ENCODE measurements at regions not wholly inside any gene's neighbourhood (a gene's known extent, or its start where the extent isn't known, plus 50 kb on each side); places are given as distances from the start of the nearest gene placed in this dataset.

DNA sequence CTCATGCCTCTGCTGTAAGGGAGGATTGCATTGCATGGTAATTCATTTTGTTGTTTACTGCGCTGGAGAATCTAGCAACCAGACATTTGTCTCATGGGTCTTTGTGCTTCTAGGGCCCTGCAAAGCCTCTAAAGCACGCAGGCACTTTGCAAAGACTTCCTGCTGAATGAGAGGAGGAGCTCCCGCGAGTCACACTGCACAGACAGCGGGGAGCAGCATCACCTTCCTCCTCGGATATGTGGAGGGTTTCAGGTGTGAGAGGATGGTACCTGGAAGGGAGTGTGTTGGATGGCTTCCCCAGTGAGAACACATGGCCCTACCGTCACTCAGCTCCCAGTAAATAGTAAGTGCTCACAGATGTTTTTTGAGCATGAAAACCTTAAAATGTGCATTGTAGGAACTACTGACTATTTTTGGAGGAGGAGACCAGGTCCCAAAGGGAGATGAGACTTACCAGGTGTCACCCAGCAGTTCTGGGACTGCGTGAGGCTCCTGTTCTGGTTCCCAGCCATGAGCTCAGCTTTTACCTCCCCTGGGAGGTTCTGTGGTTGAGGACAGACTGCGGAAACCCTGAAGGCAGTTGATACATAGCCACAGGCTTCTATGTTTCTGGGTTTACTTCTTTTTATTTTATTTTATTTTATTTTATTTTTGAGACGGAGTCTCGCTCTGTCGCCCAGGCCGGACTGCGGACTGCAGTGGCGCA, 278.0 kb downstream of the FGF9 start:
- intact Hi-C loops (cut with DNase I): no loop called here
- no peak for DNase-seq

DNA sequence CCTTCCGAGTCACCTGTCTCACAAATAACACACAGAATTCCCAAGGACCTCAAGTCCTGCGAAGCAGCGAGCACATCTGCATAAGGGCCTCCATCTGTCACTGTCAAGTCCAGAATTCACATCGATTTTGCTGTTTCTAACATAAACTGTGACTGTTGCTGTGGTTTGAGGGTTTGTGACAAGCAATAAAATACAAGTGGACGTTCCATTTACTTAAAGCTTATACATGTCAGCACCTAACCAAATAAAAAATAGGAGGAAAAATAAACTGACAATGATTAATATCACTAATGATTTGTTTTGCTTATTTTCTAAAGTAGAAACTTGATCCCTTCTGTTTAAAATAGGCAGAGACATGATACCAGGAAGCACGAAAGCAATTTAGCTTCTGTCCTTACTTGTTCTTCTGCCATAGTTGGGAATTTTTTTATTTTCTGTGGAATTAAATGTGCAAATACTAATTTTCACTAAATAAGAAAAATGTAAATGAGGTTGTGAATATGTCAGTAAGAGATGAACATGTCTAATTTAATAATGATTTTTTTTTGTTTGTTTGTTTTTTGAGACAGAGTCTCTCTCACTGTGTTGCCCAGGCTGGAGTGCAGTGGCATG, 279.1 kb downstream of the FGF9 start:
- intact Hi-C loops (cut with DNase I): no loop called here
- DNase-seq: no peak

DNA sequence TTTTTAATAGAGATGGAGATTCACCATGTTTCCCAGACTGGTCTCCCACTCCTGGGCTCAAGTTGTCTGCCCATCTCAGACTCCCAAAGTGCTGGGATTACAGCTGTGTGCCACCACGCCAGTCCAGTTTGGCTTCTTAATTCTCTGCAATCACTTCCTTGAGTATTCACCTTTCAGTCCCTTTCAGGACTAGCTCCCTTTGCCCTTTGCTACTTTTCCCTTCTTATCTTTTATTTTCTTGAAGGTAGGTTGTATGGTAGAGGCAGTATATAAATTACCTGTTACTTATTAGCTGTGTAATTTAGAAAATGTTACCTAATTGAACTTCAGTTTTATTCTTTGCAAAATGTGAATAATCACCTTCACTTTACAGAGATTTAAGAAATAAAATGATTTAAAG, 285.8 kb downstream of the FGF9 start:
- intact Hi-C loops (cut with DNase I): no loop called here
- DNase-seq: no peak

DNA sequence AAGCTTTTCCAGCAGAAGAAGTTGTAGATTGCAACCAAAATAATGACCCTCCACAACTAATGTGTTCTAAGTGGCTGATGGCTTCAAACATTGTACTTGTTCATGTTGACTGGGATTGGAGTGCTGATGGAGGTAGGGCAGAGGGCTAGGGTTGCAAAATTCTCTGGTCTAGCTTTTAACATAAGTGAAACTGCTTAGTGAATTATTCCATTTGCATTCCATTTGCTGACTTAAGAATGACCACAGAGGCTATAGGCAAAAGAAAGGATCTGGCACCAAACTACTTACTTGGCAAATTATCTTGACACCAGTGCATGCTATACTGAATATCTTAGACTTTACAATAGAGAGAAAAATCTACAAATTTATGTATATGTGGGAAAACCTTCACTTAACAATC, 287.0 kb downstream of the FGF9 start:
- intact Hi-C loops (cut with DNase I): no loop called here
- DNase-seq: no peak

DNA sequence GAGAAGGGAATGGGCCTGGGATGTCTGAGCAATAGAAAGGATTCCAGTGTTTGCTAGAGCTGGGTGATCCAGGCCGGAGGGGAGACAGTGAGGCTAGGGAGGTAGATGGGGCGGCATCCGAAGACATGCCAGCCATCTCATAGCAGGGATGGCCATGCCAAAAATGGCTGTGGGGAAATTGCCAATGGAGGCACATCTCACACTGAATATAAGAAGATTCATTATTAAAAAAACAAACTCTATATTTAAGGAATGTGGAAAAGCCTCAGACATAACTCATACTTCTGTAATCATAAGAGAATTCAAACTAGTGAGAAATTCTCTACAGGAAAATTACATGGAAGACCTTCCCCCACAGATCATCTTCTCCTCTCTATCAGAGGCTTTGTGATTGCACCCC, 289.2 kb downstream of the FGF9 start:
- DNase-seq: no peak
- intact Hi-C loops (cut with DNase I): no loop called here

DNA sequence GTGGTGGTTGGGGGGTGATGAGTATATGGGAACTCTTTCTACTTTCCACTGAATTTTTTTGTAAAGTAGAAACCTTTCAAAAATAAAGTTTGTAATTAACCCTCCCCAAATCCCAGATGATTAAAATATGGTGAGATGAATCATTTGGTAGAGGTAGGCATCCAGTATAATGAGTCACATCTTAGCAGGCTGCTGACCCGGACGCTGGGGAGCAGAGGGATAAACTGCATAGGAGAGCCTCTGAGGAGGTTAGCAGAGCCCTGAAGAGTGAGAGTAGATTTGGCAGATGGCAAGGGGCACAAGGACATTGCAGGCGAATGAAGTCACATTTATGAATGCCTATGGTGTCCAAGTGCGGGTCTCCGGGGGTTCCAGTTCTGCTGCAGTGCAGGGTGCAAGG, 293.8 kb downstream of the FGF9 start:
- intact Hi-C loops (cut with DNase I): no loop called here
- DNase-seq: no peak

DNA sequence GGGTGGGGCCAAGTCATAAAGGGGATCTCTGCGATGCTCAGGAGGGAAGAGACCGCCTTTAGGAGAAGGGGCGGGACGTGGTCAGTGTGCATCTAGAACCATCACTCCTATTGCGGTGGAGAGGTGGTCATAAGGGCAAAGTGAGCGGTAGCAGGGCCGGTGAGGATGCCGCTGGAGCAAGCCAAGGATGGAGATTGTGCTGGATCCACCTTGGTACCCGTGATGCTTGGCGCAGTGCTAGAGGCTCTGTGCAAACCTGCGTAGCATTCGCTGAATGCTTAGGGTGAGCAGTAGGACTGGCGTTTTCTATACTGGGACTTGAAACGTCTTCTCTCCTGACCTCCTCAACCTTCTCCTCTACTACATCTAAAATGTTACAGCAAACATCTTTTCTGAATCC, 294.2 kb downstream of the FGF9 start:
- intact Hi-C loops (cut with DNase I): no loop called here
- DNase-seq: peak in 1 of 10 donors; percentile 37

DNA sequence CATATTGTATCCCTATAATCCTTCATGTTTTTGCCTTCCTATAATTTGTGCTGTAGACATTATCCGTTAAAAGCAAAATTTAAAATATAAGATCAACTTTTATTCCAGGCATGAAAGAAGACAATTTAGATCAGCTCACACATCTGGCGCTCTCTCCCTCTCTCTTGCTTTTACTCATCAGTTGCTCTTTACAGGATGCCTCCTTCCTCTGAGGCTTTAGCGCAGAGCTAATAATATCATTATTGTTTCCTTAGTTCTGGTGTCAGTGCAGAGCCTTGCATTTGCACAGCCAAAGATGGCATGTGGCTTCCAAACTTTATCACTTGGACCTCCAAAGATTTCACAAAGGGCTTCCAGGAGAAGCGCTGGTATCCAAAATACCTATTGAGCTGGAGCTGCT, 295.1 kb downstream of the FGF9 start:
- no peak for DNase-seq
- intact Hi-C loops (cut with DNase I): no loop called here

DNA sequence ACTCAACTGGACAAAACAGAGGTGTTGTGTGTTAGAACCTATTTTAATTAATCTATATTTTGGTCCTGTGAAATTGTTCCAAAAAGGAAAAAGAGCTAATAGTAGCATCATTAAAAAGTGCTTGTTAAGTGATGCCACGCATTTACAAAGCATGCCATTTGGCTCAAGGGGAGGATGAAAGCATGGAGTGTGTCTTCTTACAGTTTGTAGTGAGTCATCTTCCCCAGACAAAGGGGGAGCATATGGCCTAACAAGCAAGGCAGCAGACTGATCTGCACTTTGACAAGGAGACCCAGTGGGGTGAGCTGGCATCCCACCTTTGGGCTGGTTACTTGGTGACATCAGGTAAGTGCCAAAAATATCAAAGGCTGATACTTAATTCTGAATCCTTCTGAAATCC, 297.0 kb downstream of the FGF9 start:
- DNase-seq: no peak
- intact Hi-C loops (cut with DNase I): no loop called here

DNA sequence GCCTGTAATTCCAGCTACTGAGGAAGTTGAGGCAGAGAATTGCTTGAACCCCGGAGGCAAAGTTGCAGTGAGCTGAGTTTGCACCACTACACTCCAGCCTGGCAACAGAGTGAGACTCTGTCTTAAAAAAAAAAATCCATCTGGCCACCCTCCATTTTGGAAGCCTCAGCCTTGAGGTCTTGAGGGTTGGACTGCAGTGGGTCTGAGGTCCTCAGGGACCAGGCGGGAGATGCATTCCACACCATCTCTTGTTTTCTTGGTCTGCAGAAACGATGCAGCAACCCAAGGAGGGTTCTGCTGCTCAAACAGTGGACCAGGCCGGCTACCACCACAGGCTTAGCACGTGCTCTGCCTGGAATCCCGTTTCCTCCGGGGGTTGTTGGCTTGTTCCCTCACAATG, 299.3 kb downstream of the FGF9 start:
- intact Hi-C loops (cut with DNase I): no loop called here

DNA sequence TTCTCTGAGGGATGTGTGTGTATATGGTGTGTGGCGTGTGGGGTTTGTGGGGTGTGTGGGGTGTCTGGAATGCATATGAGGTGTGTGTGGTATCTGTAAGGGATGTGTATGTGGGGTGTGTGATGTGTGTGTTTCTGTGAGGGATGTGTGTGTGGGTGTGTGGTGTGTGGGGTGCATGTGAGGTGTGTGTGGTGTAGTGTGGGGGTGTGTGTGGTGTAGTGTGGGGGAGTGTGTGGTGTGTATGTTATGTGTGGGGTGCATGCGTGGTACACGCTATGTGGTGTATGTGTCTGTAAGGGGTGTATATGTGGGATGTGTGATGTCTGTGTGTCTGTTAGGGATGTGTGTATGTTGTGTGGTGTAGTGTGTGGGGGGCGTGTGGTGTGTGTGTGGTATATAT, 300.0 kb downstream of the FGF9 start:
- intact Hi-C loops (cut with DNase I): no loop called here
- no peak for DNase-seq

More for the DNA sequence above, 299.3 kb downstream of the FGF9 start:
- no peak for DNase-seq

DNA sequence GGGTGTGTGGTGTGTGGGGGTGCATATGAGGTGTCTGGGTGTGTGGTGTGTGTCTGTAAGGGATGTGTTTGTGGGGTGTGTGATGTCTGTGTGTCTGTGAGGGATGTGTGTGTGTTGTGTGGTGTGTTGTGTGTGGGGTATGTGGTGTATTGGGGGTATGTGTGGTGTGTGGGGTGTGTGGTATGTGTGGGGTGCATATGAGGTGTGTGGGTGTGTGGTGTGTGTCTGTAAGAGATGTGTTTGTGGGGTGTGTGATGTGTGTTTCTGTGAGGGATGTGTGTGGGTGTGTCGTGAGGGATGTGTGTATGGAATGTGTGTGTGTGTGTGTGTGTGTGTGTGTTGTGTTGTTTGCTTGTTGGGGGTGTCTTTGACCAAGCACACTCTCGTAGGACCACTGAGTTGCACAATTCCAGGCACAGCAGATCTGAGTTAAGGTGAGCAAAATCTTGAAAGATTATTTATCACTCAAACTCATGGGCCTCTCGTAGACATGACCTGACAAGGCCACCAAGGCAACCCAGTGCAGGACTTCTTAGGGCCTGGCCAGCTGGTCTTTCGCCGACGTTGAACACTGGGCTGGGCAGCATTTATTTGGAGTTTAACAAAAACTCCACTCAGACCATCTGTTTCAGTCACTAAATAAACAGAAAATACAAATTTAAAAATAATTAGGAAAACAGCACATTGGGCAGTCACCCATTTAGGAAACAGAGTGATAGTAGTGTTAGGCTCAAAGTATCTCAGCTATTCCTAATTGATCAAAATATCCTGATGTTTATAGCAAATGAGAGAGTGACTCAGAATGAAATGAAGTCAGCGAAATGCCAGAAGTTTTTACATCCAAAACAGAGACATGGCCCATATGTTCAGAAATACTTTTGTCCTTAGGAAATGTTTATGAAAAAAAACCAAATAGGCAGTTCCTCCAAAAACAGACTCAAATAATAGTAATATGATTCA, 301.1 kb downstream of the FGF9 start:
- DNase-seq: no peak

DNA sequence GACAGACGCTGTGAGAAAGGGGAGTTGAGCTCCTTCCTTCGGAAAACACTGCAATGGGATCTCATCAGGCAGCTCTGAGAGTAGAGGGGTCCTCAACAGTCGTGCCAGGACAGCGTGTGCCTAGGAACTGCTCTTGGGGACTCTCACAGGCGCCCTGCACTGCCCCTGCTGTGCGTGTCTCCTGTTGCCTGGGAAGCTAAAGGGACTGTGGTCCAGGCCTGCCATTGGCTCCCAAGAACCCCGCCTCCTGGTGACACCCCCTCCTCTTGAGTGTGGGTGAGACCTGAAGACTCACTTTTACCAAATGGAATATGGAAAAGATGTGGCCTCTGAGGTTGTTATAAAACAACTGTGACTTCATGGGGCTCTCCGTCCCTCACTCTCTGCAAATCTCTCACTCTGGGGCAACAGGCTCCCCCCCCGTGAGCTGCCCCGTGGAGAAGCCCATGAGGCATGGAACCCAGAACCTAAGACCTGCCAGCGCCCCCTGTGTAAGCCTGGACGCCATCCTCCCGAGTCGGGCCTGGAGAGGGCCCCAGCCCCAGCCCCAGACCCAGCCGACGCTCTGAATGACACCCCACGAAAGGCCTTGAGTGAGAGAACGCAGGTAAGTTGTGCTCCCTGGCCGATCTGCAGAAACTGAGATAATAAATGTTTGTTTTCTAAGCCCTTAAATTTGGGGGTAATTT, 302.7 kb downstream of the FGF9 start:
- no peak for DNase-seq
- intact Hi-C loops (cut with DNase I): no loop called here

More for the DNA sequence above, 301.1 kb downstream of the FGF9 start:
- intact Hi-C loops (cut with DNase I): no loop called here

DNA sequence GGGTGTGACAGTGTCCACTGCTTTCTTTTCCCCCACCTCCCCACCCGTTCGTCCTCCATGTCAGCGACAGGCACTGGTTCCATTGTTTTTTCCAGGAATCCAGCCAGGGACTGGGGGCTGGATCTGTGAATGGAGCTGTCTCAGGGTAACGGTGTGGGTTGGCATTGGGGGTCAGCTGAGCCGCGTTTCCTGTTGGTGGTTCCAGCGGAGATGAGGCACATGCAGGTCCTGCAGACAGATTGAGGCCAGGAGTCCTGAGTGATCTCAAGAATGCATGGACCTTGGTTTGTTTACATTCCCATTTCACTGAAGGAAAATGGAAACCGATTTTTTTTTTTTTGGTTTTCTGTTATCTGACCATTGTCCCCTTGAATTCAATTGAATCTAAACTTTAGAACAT, 303.9 kb downstream of the FGF9 start:
- intact Hi-C loops (cut with DNase I): no loop called here
- no peak for DNase-seq

DNA sequence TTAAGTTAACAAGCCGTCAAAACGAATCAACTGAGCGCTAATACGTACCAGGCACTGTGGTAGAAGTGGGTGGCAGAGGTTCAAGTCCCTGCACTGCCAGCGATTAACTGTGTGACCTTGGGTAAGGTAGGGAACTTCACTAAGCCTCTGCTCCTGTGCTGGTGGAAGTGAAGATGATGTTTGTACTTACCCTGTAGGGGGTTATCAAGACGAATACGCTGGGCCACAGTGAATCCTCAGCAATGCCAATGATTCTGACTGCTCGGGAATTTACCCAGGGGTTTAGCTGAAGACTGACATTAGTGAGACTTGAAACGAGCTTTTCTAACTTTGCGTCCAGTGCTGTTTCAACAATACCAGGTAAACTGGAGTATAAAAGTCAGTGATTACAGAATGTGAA, 305.3 kb downstream of the FGF9 start:
- DNase-seq: no peak
- intact Hi-C loops (cut with DNase I): no loop called here

DNA sequence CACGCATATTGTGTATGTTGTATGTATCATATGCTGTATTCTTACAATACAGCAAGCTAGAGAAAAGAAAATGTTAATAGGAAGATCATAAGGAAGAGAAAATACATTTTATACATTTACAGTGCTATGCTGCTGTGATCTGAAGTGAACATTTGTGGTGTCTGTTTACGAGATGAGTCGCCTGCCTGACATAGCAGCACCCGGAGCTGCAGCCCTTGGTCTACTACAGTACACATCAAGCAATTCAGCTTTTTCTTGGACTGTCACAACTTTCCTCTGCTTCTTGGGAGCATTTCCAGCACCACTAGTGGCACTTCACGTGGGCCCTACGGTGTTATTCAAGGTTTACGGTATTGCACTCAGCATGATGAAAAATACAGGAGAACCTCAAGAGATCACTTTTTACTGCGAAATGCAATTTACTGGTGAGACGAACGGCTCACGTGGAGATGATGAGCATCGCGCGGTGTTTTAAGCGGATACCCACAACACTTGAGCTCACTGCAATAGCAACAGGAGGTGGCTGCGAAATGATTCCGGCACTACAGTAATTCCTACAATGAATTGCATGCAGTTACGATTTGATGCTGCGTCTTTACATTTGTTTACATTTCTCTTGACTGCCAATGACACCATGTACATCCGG, 308.4 kb downstream of the FGF9 start:
- intact Hi-C loops (cut with DNase I): no loop called here
- no peak for DNase-seq

DNA sequence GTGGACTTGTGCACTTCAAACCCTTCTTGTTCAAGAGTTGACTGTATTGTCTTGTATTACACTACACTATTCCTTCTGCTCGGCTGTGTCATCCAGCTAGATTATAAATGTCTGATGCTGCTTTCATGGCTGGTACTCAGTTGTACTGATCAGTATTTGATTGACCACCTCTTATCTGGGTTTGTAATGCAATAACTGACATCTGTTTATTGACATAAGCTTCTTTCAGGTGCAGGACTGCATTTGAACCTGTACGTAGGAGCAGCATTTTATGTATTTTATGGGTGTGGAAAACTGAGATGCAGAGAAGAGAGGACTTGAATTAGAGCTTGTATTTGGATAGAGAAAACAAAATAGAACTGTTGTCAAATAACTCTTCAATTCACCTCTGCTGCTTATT, 309.2 kb downstream of the FGF9 start:
- no peak for DNase-seq
- intact Hi-C loops (cut with DNase I): no loop called here

DNA sequence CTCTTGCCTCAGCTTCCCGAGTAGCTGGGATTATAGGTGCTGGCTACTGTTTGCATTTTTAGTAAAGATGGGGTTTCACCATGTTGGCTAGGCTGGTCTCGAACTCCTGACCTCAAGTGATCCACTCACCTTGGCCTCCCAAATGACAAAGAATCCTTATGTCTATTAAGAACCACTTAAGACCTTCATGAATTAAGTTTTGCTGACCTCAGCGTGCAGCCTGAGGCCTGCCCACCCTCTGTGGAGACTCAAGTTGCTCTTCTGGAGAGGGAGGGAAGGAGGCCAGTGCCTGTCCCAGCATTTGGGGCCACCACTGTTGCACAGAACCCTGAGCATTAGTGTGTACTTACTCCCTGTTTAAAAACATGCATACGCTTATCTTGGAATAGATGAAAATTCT, 313.3 kb downstream of the FGF9 start:
- no peak for DNase-seq
- intact Hi-C loops (cut with DNase I): no loop called here

DNA sequence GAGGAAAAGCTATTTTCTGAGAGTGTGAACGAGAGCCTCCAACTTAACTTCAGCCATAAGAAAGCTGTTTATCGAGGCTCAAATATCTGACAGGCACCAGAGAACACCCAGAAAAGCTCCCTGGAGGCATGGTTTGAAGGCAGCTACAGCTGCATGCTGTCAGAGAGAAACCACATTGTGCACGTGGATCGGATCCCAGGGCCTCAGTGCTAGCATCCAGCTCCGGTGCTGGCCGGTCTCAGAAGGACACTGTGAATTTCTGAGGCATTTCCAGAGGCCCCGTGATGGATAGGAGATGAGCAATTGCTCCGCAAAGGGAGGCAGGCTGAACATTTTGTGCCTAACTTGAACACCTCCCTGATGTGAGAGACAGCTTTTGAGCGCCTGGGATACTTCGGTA, 315.7 kb downstream of the FGF9 start:
- intact Hi-C loops (cut with DNase I): no loop called here
- no peak for DNase-seq

DNA sequence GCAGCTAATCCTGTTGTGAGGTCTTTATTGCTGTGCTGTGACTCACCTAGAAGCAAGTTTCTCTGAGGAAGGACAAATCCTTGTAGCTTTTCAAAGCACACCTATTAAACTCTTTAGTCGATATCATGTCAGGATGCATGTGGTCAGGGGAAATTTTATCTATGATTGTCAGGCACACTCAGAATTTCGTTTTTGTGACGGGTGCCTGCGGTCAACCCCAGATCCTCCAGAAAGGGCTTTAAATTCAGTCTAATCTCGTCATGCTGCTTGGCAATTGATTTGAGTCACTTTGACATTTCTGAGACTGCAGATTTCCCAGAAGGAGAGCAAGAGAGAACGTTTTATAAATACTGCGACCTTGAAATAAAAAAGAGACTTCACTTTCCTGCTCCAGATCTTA, 316.9 kb downstream of the FGF9 start:
- intact Hi-C loops (cut with DNase I): no loop called here
- no peak for DNase-seq

DNA sequence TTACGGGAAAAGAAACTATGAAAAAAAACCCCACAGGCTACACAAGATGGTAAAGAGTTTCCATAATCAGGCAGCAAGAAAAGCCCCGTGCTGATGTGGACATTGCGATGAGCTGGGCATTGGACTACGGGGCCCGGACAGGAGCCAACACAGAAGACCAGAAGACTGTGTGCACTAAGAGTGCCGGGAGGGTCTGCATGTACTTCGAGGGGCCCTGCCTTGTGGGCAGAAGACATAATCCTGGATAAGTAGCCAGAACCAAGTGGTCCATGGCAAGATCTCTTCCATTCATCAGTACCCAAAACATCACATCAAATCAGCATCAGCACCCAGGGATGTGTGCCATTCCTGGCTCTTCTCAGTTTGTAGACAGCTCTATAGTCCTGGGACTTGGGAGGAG, 317.8 kb downstream of the FGF9 start:
- intact Hi-C loops (cut with DNase I): no loop called here

More for the DNA sequence above, 317.8 kb downstream of the FGF9 start:
- DNase-seq: no peak

All from posterior cingulate gyrus (tissue), 11 donors.